Fibroblast of lung (primary cell): ENCODE measurements at regions not wholly inside any gene's neighbourhood (a gene's known extent, or its start where the extent isn't known, plus 50 kb on each side); places are given as distances from the start of the nearest gene placed in this dataset.

Experiments
- DNase-seq, 2 donors: peaks; one replicate each; pipeline versions ENCODE4 v3.0.0 to v3.0.0-alpha.2; 2010; ENCODE audit warnings: low read depth in 2 of 2
- H2AFZ ChIP-seq: 2 replicates; pipeline ENCODE4 v1.5.1; 2012; ENCODE audit warnings: low read length, control low read depth, inconsistent platforms
- H3K27ac ChIP-seq: 2 replicates; pipeline ENCODE4 v1.5.1; 2011; ENCODE audit warnings: low read length, control low read depth; ENCODE audit not compliant: insufficient read depth
- H3K27me3 ChIP-seq: 2 replicates; pipeline ENCODE4 v1.5.1; 2011; ENCODE audit warnings: mild to moderate bottlenecking, low read length; ENCODE audit not compliant: control insufficient read depth, insufficient read depth
- H3K36me3 ChIP-seq: 2 replicates; pipeline ENCODE4 v1.5.1; 2011; ENCODE audit warnings: low read length; ENCODE audit not compliant: control insufficient read depth, insufficient read depth
- H3K4me1 ChIP-seq: 2 replicates; pipeline ENCODE4 v1.5.1; 2011; ENCODE audit warnings: low read length; ENCODE audit not compliant: control insufficient read depth, insufficient read depth; ENCODE audit errors: extremely low read depth
- H3K4me2 ChIP-seq: 2 replicates; pipeline ENCODE4 v1.5.1; 2011; ENCODE audit warnings: low read length, control low read depth; ENCODE audit not compliant: insufficient read depth; ENCODE audit errors: extremely low read depth
- H3K4me3 ChIP-seq, 4 experiments: fragments of 200-600 bp in 1 of 4; sonication (generic) in 1 of 4; replicated peaks in 1 of 4; 2 replicates each; pipeline ENCODE4 v1.5.1; 2011 to 2016; ENCODE audit warnings: low read length in 4 of 4, low read depth in 3 of 4, mild to moderate bottlenecking in 3 of 4, control low read depth in 2 of 4, inconsistent platforms in 1 of 4, mixed read lengths in 1 of 4; ENCODE audit not compliant: insufficient read depth in 1 of 4; ENCODE audit errors: control extremely low read depth in 1 of 4
- H3K79me2 ChIP-seq: 2 replicates; pipeline ENCODE4 v1.5.1; 2012; ENCODE audit warnings: mild to moderate bottlenecking, low read length, inconsistent platforms; ENCODE audit not compliant: control insufficient read depth, insufficient read depth
- H3K9ac ChIP-seq: 2 replicates; pipeline ENCODE4 v1.5.1; 2011; ENCODE audit warnings: mild to moderate bottlenecking, low read length, control low read depth; ENCODE audit not compliant: insufficient read depth
- H3K9me3 ChIP-seq: 2 replicates; pipeline ENCODE4 v1.5.1; 2012; ENCODE audit warnings: low read depth, low read length; ENCODE audit not compliant: control insufficient read depth, insufficient read depth
- H4K20me1 ChIP-seq: 2 replicates; pipeline ENCODE4 v1.5.1; 2011; ENCODE audit warnings: low read length; ENCODE audit not compliant: control insufficient read depth, insufficient read depth; ENCODE audit errors: extremely low read depth
- CTCF ChIP-seq, 2 donors: IDR thresholded peaks in 1 of 2; conservative IDR thresholded peaks in 1 of 2; 1 replicate in 1 of 2; 2 replicates in 1 of 2; pipeline ENCODE4 v1.5.1; 2011 to 2012; ENCODE audit warnings: low read length in 2 of 2, control low read depth in 1 of 2, inconsistent platforms in 1 of 2, low read depth in 1 of 2, mild to moderate bottlenecking in 1 of 2
- EZH2 ChIP-seq: IDR thresholded peaks from 2 replicates; pipeline ENCODE4 v1.5.1; 2012; ENCODE audit warnings: low read length, control low read depth, mild to moderate bottlenecking; ENCODE audit errors: missing control alignments

GRCh38 chr5:111851631-111852548 is 94.9 kb upstream of the NREP start:
- H3K4me3 ChIP-seq, result no peak overlapping the region
- H3K27ac ChIP-seq, result no peak overlapping the region
- H3K36me3 ChIP-seq, result no peaks in the 10 kb centered on the region
- H3K9me3 ChIP-seq, result no peaks in the 10 kb centered on the region
- TF ChIP-seq CTCF (conservative IDR thresholded peaks at IDR 0.05 in 1 of 2, IDR thresholded peaks at IDR 0.05 in 1 of 2; ENCODE audit: low read depth in 1 of 2, low read length in 2 of 2), result no peak
- no peak for TF ChIP-seq EZH2
- no peak overlapping the region for H3K4me2 ChIP-seq
- peak in 1 of 2 donors; percentile 44 for DNase-seq
- no peak overlapping the region for H2AFZ ChIP-seq
- H3K27me3 ChIP-seq, result no peaks in the 10 kb centered on the region
- no peaks in the 10 kb centered on the region for H4K20me1 ChIP-seq
- H3K9ac ChIP-seq, result no peak overlapping the region
- no peaks in the 10 kb centered on the region for H3K79me2 ChIP-seq
- H3K4me1 ChIP-seq, result peaks cover 2% of the 10 kb centered on the region

- Histone ChIP-seq H3K4me3 (no peak overlapping the region), H3K27ac (no peak overlapping the region), H3K27me3 (no peaks in the 10 kb centered on the region), H3K4me1 (no peaks in the 10 kb centered on the region), H3K9ac (no peak overlapping the region), H3K9me3 (no peaks in the 10 kb centered on the region), H2AFZ (no peak overlapping the region), H3K36me3 (no peaks in the 10 kb centered on the region), H4K20me1 (no peaks in the 10 kb centered on the region), H3K4me2 (no peak overlapping the region), H3K79me2 (no peaks in the 10 kb centered on the region)
- peak; percentile 14 to 41 for DNase-seq
- TF ChIP-seq EZH2, result no peak
- TF ChIP-seq CTCF (conservative IDR thresholded peaks at IDR 0.05 in 1 of 2, IDR thresholded peaks at IDR 0.05 in 1 of 2; ENCODE audit: low read depth in 1 of 2, low read length in 2 of 2), result no peak
These were observed 91.5 kb upstream of the NREP start for GRCh38 chr5:111848476-111848875.

GRCh38 chr5:111847052-111847925 is 90.3 kb upstream of the NREP start:
- Histone ChIP-seq H3K9ac (no peak overlapping the region), H3K4me2 (no peak overlapping the region), H3K4me3 (no peak overlapping the region), H3K36me3 (no peaks in the 10 kb centered on the region), H3K79me2 (no peaks in the 10 kb centered on the region), H3K4me1 (no peaks in the 10 kb centered on the region), H3K27ac (no peak overlapping the region), H2AFZ (no peak overlapping the region), H3K27me3 (no peaks in the 10 kb centered on the region), H3K9me3 (no peaks in the 10 kb centered on the region), H4K20me1 (no peaks in the 10 kb centered on the region)
- peak in 1 of 2 donors; percentile 30 for DNase-seq
- TF ChIP-seq EZH2 (no peak), CTCF (conservative IDR thresholded peaks at IDR 0.05 in 1 of 2, IDR thresholded peaks at IDR 0.05 in 1 of 2; ENCODE audit: low read depth in 1 of 2, low read length in 2 of 2) (no peak)
